ENCODE measurements at regions not wholly inside any gene's neighbourhood (a gene's known extent, or its start where the extent isn't known, plus 50 kb on each side); places are given as distances from the start of the nearest gene placed in this dataset.
A peak's percentile ranks its signal among the peaks of the same experiment; 100 is the strongest.
"Not testable (repeated sequence)": the region's sequence is repeated elsewhere in the genome, so short reads cannot be mapped to it uniquely, and the experiment has no call there.

- ATAC-seq, result no peak
- DNase-seq (ENCODE audit: low spot score), result no peak
Observed at GRCh38 chrX:151042842-151043241, 59.7 kb downstream of the HMGB3 start.

GRCh38 chrX:151066373-151066772 lies 83.2 kb downstream of the HMGB3 start:
- not testable (repeated sequence) for ATAC-seq; DNase-seq (ENCODE audit: low spot score)

GRCh38 chrX:151073767-151074166 lies 90.6 kb downstream of the HMGB3 start:
- DNase-seq (ENCODE audit: low spot score) (no peak), ATAC-seq (no peak)

GRCh38 chrX:151081016-151081415 lies 95.4 kb upstream of the GPR50 start:
- no peak for DNase-seq (ENCODE audit: low spot score)

GRCh38 chrX:151082077-151082948 lies 94.1 kb upstream of the GPR50 start:
- ATAC-seq, result peak; percentile 90
- DNase-seq (ENCODE audit: low spot score), result peak; percentile 64

More at GRCh38 chrX:151081016-151081415, 95.4 kb upstream of the GPR50 start:
- ATAC-seq, result no peak

GRCh38 chrX:151084454-151084853 lies 91.9 kb upstream of the GPR50 start:
- ATAC-seq, result peak; percentile 55
- peak; percentile 46 for DNase-seq (ENCODE audit: low spot score)

GRCh38 chrX:151085207-151085606 lies 91.2 kb upstream of the GPR50 start:
- ATAC-seq (peak; percentile 71), DNase-seq (ENCODE audit: low spot score) (peak; percentile 75)

GRCh38 chrX:151088221-151088620 lies 88.2 kb upstream of the GPR50 start:
- no peak for ATAC-seq
- DNase-seq (ENCODE audit: low spot score), result no peak

- ATAC-seq (no peak), DNase-seq (ENCODE audit: low spot score) (no peak)
Observed at GRCh38 chrX:151099001-151099400, 77.4 kb upstream of the GPR50 start.

- ATAC-seq (no peak), DNase-seq (ENCODE audit: low spot score) (no peak)
Observed at GRCh38 chrX:151100799-151101198, 75.6 kb upstream of the GPR50 start.

GRCh38 chrX:151113200-151113599 lies 63.2 kb upstream of the GPR50 start:
- ATAC-seq; DNase-seq (ENCODE audit: low spot score): not testable (repeated sequence)
